HEK293T (cell line): ENCODE measurements at regions not wholly inside any gene's neighbourhood (a gene's known extent, or its start where the extent isn't known, plus 50 kb on each side); places are given as distances from the start of the nearest gene placed in this dataset.

Experiments
- CTCF ChIA-PET: fragments of 350-600 bp; formaldehyde crosslinking; extraction: SDS; loops from one replicate; lab custom pipeline; 2021; ENCODE audit warnings: antibody characterized with exemption, inconsistent platforms; lab: Yijun Ruan, JAX
- POLR2A ChIA-PET: fragments of 350-600 bp; formaldehyde crosslinking; extraction: SDS; loops from one replicate; lab custom pipeline; 2020; ENCODE audit warnings: antibody characterized with exemption, inconsistent platforms; lab: Yijun Ruan, JAX
- DNase-seq: peaks from one replicate; pipeline ENCODE4 v3.0.0; 2012; ENCODE audit warnings: mixed read lengths; ENCODE audit errors: extremely low spot score
- ARNT ChIP-seq: fragments of 450-650 bp; IDR thresholded peaks from 2 replicates; pipeline ENCODE4 v1.6.1; 2017; ENCODE audit warnings: mild to moderate bottlenecking
- BHLHE40 ChIP-seq: fragments of 450-650 bp; IDR thresholded peaks from 2 replicates; pipeline ENCODE4 v1.6.1; 2016; ENCODE audit warnings: mild to moderate bottlenecking, moderate library complexity, borderline replicate concordance
- CTBP1 ChIP-seq: fragments of 450-650 bp; IDR thresholded peaks from 2 replicates; pipeline ENCODE4 v1.6.1; 2016; ENCODE audit warnings: borderline replicate concordance
- ELF4 ChIP-seq: fragments of 450-650 bp; IDR thresholded peaks from 2 replicates; pipeline ENCODE4 v1.6.1; 2017; ENCODE audit warnings: antibody characterized with exemption
- FOXA1 ChIP-seq: fragments of 450-650 bp; IDR thresholded peaks from 2 replicates; pipeline ENCODE4 v1.6.1; 2016; ENCODE audit warnings: mild to moderate bottlenecking
- HDGF ChIP-seq: fragments of 450-650 bp; IDR thresholded peaks from 2 replicates; pipeline ENCODE4 v1.6.1; 2017; ENCODE audit warnings: antibody characterized with exemption, borderline replicate concordance
- L3MBTL2 ChIP-seq: fragments of 450-650 bp; conservative IDR thresholded peaks from 2 replicates; pipeline ENCODE4 v1.6.1; 2016; ENCODE audit warnings: mild to moderate bottlenecking
- NFRKB ChIP-seq: fragments of 450-650 bp; IDR thresholded peaks from 2 replicates; pipeline ENCODE4 v1.6.1; 2016; ENCODE audit warnings: mild to moderate bottlenecking, moderate library complexity
- PKNOX1 ChIP-seq: fragments of 450-650 bp; IDR thresholded peaks from 2 replicates; pipeline ENCODE4 v1.6.1; 2016
- SP1 ChIP-seq: fragments of 450-650 bp; IDR thresholded peaks from 2 replicates; pipeline ENCODE4 v1.6.1; 2017
- TARDBP ChIP-seq: fragments of 450-650 bp; IDR thresholded peaks from 2 replicates; pipeline ENCODE4 v1.6.1; 2016
- ZNF384 ChIP-seq: fragments of 450-650 bp; IDR thresholded peaks from 2 replicates; pipeline ENCODE4 v1.6.1; 2016

- DNase-seq, result no peak
- CTCF ChIA-PET, result interaction anchor here (0.6 to 2.4 kb wide), 12 partner anchors 9 to 366 kb away, joined by 3 to 10 read pairs (median 3); no protein-coding TSS in a partner anchor
- POLR2A ChIA-PET, result no interaction called here
- TF ChIP-seq ZNF384 (no peak), PKNOX1 (no peak), BHLHE40 (no peak), HDGF (no peak), SP1 (no peak), FOXA1 (no peak), TARDBP (no peak), ARNT (no peak), ELF4 (no peak), CTBP1 (no peak), NFRKB (no peak), L3MBTL2 (no peak)
Measured at GRCh38 chr1:18580691-18581419, 49.8 kb upstream of the PAX7 start.
